Uterus (tissue), 3 donors: ENCODE measurements at regions not wholly inside any gene's neighbourhood (a gene's known extent, or its start where the extent isn't known, plus 50 kb on each side); places are given as distances from the start of the nearest gene placed in this dataset.

Experiments
- DNase-seq, 2 donors: peaks; one replicate each; pipeline ENCODE4 v3.0.0-alpha.2; 2019 to 2020
- H3K27ac ChIP-seq, 2 donors: fragments of 200-600 bp; sonication (generic); 1 replicate in 1 of 2; 2 replicates in 1 of 2; pipeline ENCODE4 v1.5.1; 2016 to 2018
- H3K27me3 ChIP-seq, 2 donors: fragments of 200-600 bp; sonication (generic); one replicate each; pipeline ENCODE4 v1.5.1; 2018 to 2019; ENCODE audit warnings: control low read depth in 1 of 2
- H3K36me3 ChIP-seq, 2 donors: fragments of 200-600 bp; sonication (generic); one replicate each; pipeline ENCODE4 v1.5.1; 2019; ENCODE audit warnings: control low read depth in 1 of 2
- H3K4me1 ChIP-seq, 2 donors: fragments of 200-600 bp; sonication (generic); one replicate each; pipeline ENCODE4 v1.5.1; 2018 to 2019; ENCODE audit warnings: control low read depth in 1 of 2
- H3K4me3 ChIP-seq, 2 donors: fragments of 200-600 bp; sonication (generic); 1 replicate in 1 of 2; 2 replicates in 1 of 2; pipeline ENCODE4 v1.5.1; 2018 to 2019; ENCODE audit warnings: mild to moderate bottlenecking in 1 of 2
- H3K9me3 ChIP-seq, 2 donors: fragments of 200-600 bp; sonication (generic); one replicate each; pipeline ENCODE4 v1.5.1; 2019; ENCODE audit warnings: control low read depth in 1 of 2
- POLR2A ChIP-seq, 2 donors: fragments of 450-650 bp; IDR thresholded peaks; one replicate each; pipeline ENCODE4 v1.6.1; 2016; ENCODE audit warnings: antibody characterized with exemption in 2 of 2, mild to moderate bottlenecking in 1 of 2, moderate library complexity in 1 of 2
- intact Hi-C: fragments of 100-400 bp; cut with DNase I; formaldehyde crosslinking; loops from one replicate; pipeline ENCODE4 v1.15.1; 2023; ENCODE audit warnings: low total_unique reads
- TF ChIP-seq, protein P1 (sequence below), 4 experiments: fragments of 200-600 bp in 2 of 4; fragments of 450-650 bp in 2 of 4; sonication (generic) in 2 of 4; IDR thresholded peaks; one replicate each; pipeline ENCODE4 v1.5.1; 2016 to 2019; ENCODE audit warnings: antibody characterized with exemption in 4 of 4, mild to moderate bottlenecking in 2 of 4, moderate library complexity in 1 of 4
- donor health status: DM: yes; HTN: yes; CAD: no.

DNA sequence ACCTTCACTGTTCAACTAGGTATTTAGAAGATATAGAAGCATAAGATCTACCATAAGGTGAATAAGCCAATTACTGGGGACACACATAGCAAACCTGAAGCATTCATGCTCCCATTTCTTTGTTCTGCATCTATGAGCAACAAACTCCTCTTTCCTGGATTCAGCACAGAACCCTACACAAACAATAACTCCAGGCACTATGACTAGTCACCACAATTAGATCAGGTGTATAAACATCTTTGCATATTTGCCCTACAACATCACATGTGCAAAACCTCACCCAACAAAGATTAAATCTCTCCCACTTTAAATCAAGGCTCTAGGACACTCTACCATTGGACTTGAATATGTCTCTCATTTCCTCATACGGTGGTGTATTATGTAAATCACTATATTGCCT, 652.3 kb downstream of the EPHA7 start:
- no peaks in the 10 kb centered on the region for H3K9me3 ChIP-seq
- no peaks in the 10 kb centered on the region for H3K36me3 ChIP-seq
- intact Hi-C loops: no loop called here
- H3K27ac ChIP-seq: no peak overlapping the region
- TF ChIP-seq, protein P1, sequence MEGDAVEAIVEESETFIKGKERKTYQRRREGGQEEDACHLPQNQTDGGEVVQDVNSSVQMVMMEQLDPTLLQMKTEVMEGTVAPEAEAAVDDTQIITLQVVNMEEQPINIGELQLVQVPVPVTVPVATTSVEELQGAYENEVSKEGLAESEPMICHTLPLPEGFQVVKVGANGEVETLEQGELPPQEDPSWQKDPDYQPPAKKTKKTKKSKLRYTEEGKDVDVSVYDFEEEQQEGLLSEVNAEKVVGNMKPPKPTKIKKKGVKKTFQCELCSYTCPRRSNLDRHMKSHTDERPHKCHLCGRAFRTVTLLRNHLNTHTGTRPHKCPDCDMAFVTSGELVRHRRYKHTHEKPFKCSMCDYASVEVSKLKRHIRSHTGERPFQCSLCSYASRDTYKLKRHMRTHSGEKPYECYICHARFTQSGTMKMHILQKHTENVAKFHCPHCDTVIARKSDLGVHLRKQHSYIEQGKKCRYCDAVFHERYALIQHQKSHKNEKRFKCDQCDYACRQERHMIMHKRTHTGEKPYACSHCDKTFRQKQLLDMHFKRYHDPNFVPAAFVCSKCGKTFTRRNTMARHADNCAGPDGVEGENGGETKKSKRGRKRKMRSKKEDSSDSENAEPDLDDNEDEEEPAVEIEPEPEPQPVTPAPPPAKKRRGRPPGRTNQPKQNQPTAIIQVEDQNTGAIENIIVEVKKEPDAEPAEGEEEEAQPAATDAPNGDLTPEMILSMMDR (IDR thresholded peaks at IDR 0.05): no peak
- no peak for TF ChIP-seq POLR2A (IDR thresholded peaks at IDR 0.05)
- no peak overlapping the region for H3K4me3 ChIP-seq
- no peaks in the 10 kb centered on the region for H3K27me3 ChIP-seq
- peaks cover 0 to 3% of the 10 kb centered on the region in 2 donors for H3K4me1 ChIP-seq
- no peak for DNase-seq

- Histone ChIP-seq H3K36me3 (no peaks in the 10 kb centered on the region), H3K4me1 (peaks cover 0 to 5% of the 10 kb centered on the region in 2 donors), H3K27ac (peak overlapping the region; percentile 5 to 54), H3K27me3 (no peaks in the 10 kb centered on the region), H3K9me3 (no peaks in the 10 kb centered on the region), H3K4me3 (no peak overlapping the region)
- no peak for DNase-seq
- TF ChIP-seq, protein P1 (IDR thresholded peaks at IDR 0.05): no peak
- TF ChIP-seq POLR2A (IDR thresholded peaks at IDR 0.05): no peak
- intact Hi-C loops: no loop called here
These were observed 655.7 kb downstream of the EPHA7 start for GRCh38 chr6:92763680-92764079.

- no peaks in the 10 kb centered on the region for H3K27me3 ChIP-seq
- no peak for TF ChIP-seq POLR2A (IDR thresholded peaks at IDR 0.05)
- TF ChIP-seq, protein P1 (IDR thresholded peaks at IDR 0.05): no peak
- H3K4me1 ChIP-seq: peaks cover 0 to 5% of the 10 kb centered on the region in 2 donors
- intact Hi-C loops: no loop called here
- H3K36me3 ChIP-seq: no peaks in the 10 kb centered on the region
- no peaks in the 10 kb centered on the region for H3K9me3 ChIP-seq
- H3K27ac ChIP-seq: peak overlapping the region; percentile 5 to 54
- no peak for DNase-seq
- H3K4me3 ChIP-seq: no peak overlapping the region
These were observed 656.1 kb downstream of the EPHA7 start for GRCh38 chr6:92763274-92763584.

DNA sequence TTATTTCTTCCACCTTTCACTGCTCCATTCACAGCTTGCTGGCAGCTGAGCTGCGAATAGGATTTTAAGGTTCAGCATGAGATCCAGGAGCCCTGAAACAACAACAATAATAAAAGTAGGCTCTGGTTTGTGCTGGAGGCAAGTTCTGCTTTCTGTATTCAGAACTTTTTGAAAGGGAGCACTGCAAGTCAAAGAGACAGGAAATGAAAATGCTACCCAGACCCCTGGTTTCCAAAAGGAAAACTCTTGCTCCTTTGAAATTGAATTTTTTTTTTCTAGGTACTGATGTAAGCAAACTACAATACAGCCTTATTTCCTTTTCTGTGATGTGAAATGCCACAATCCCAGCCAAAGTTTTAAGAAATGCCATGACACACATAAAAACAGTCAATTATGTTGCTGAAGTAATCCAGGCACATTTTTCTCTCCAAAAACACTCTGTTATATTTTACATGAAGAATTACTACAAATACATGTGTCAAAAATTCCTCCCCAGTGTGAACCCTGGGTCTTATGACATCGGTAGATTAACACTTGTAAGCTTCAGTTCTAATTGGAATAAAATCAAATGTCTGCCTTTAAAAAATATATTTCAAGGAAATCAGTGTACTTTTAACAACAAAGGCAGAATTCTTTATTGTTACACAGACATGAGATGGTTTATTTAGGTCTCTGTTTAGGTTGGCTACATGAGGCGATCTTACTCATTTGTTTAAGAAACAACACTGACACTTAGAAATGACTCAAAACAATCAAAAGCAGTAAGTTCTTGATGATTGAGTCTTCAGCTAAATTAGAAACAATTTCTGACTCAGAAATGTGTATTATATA, 656.7 kb downstream of the EPHA7 start:
- no peak for DNase-seq
- TF ChIP-seq, protein P1 (IDR thresholded peaks at IDR 0.05): no peak
- no peak for TF ChIP-seq POLR2A (IDR thresholded peaks at IDR 0.05)
- H3K9me3 ChIP-seq: no peaks in the 10 kb centered on the region
- H3K4me1 ChIP-seq: peaks cover 0 to 5% of the 10 kb centered on the region in 2 donors
- peak overlapping the region; percentile 5 to 54 for H3K27ac ChIP-seq
- no peaks in the 10 kb centered on the region for H3K36me3 ChIP-seq
- H3K27me3 ChIP-seq: no peaks in the 10 kb centered on the region
- H3K4me3 ChIP-seq: no peak overlapping the region
- intact Hi-C loops: no loop called here

DNA sequence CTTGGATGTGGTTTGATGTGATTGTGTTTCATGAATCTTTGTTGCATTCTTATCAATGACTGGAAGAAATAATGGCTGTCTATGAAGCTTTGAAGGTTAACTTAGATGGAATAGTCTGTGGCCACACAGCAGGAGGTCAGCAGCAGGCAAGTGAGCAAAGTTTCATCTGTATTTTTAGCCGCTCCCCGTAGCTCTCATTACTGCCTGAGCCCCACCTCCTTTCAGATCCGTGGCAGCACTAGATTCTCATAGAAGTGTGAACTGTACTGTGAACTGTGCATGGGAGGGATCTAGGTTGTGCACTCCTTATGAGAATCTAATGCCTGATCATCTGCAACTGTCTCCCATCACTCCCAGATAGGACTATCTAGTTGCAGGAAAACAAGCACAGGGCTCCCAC, 660.2 kb downstream of the EPHA7 start:
- no peaks in the 10 kb centered on the region for H3K9me3 ChIP-seq
- intact Hi-C loops: no loop called here
- H3K4me1 ChIP-seq: peaks cover 0 to 5% of the 10 kb centered on the region in 2 donors
- H3K27me3 ChIP-seq: no peaks in the 10 kb centered on the region
- no peaks in the 10 kb centered on the region for H3K36me3 ChIP-seq
- no peak for DNase-seq
- no peak for TF ChIP-seq POLR2A (IDR thresholded peaks at IDR 0.05)
- TF ChIP-seq, protein P1 (IDR thresholded peaks at IDR 0.05): no peak
- H3K4me3 ChIP-seq: no peak overlapping the region
- no peak overlapping the region for H3K27ac ChIP-seq
